Coronary artery (tissue), 2 donors: ENCODE measurements at regions not wholly inside any gene's neighbourhood (a gene's known extent, or its start where the extent isn't known, plus 50 kb on each side); places are given as distances from the start of the nearest gene placed in this dataset.

Source experiments
- DNase-seq: peaks from one replicate; pipeline ENCODE4 v3.0.0-alpha.2; 2017; ENCODE audit warnings: low spot score
- H3K27ac ChIP-seq, 2 donors: fragments of 200-600 bp; sonication (generic); one replicate each; pipeline ENCODE4 v1.5.1; 2016 to 2019
- H3K4me3 ChIP-seq: fragments of 200-600 bp; sonication (generic); 2 replicates; pipeline ENCODE4 v1.5.1; 2016; ENCODE audit warnings: mild to moderate bottlenecking, moderate library complexity
- TF ChIP-seq, protein P1 (sequence below): fragments of 200-600 bp; sonication (generic); IDR thresholded peaks from one replicate; pipeline ENCODE4 v1.5.1; 2019; ENCODE audit warnings: antibody characterized with exemption

DNA sequence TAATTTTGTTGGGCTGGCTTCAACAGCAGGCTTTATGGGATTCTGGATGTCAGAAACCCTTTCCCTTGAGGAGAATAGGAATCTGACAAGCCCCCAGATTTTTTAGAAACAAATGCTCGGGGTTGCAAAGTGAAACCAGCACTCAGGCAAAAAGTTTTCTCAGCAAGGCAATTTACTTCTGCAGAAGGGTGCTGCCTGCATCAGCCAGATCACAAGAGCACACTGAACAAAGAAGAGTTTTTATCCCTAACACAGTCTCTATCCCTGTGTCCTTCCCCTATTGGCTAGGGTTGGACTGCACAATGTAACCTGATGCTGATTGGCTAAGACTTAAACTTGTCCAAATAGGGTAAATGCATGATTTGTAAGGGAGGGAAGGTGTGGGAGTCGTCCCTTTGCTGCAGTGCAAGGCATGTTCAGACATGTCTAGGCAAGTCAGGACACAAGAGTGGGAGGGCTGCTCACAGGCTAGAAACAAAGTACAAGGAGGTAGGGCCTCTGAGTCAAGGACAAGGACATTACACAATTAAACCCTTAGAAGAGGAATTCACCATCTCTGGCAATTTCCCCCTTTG, 175.8 kb downstream of the CCNG2 start:
- H3K4me3 ChIP-seq = no peak overlapping the region
- TF ChIP-seq, protein P1, sequence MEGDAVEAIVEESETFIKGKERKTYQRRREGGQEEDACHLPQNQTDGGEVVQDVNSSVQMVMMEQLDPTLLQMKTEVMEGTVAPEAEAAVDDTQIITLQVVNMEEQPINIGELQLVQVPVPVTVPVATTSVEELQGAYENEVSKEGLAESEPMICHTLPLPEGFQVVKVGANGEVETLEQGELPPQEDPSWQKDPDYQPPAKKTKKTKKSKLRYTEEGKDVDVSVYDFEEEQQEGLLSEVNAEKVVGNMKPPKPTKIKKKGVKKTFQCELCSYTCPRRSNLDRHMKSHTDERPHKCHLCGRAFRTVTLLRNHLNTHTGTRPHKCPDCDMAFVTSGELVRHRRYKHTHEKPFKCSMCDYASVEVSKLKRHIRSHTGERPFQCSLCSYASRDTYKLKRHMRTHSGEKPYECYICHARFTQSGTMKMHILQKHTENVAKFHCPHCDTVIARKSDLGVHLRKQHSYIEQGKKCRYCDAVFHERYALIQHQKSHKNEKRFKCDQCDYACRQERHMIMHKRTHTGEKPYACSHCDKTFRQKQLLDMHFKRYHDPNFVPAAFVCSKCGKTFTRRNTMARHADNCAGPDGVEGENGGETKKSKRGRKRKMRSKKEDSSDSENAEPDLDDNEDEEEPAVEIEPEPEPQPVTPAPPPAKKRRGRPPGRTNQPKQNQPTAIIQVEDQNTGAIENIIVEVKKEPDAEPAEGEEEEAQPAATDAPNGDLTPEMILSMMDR = no peak
- H3K27ac ChIP-seq = no peak overlapping the region
- DNase-seq = no peak

DNA sequence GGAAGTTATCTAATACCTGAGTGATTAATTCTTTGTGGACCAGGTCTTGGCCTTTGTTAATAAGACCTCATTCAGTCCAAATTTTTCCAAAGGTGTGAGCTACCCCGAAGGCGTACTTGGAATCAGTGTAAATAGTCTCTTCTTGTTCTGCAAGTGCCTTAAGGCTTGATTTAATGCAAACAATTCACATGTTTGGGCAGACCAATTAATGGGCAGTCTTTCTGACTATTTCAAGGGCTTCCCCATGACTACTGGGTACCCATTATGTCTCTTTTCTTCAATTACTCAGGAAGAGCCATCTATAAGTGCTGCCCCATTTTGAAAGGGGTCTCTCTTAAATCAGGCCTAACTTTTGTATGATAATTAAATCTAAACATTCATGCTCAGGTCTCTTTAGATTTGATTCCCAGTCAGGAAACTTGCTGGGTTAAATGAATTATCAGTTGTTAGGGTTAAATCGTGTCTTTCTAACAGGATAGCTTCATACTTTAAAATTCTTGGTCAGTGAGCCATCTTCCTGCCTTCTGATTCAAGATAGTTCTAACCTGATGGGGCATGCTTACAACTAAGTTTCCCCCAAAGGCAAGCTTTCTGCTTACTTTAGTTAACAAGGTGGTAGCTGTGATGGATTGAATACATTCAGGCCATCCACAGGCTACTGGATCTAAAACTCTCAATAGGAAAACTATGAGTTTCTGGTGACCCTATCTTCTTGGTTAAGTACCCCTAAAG, 179.6 kb downstream of the CCNG2 start:
- no peak overlapping the region for H3K4me3 ChIP-seq
- TF ChIP-seq, protein P1 = no peak

DNA sequence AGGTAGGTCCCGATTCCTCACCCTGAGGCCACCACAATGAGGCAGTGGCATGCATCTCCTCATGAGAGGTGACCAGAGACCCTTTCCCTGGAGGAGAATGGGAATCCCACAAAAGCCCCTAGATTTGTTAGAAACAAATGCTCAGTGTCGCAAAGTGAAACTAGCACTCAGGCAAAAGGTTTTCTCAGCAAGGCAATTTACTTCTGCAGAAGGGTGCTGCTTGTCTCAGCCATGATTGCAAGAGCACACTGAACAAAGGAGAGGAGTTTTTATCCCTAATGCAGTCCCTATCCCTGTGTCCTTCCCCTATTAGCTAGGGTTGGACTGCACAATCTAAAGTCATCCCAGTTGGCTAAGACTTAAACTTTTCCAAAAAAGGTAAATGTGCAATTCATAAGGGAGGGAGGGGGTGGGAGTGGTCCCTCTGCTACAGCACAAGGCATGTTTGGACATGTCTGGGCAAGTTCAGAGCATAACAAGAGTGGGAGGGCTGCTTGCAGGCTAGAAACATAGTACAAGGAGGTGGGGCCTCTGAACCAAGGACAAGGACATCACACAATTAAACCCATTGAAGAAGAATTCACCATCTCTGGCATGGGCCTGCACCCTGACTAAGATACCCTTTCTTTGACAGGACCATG, 185.3 kb downstream of the CCNG2 start:
- Histone ChIP-seq H3K27ac (no peak overlapping the region), H3K4me3 (no peak overlapping the region)
- TF ChIP-seq, protein P1 = no peak
- no peak for DNase-seq

More for the DNA sequence above, 179.6 kb downstream of the CCNG2 start:
- no peak for DNase-seq
- H3K27ac ChIP-seq = no peak overlapping the region

DNA sequence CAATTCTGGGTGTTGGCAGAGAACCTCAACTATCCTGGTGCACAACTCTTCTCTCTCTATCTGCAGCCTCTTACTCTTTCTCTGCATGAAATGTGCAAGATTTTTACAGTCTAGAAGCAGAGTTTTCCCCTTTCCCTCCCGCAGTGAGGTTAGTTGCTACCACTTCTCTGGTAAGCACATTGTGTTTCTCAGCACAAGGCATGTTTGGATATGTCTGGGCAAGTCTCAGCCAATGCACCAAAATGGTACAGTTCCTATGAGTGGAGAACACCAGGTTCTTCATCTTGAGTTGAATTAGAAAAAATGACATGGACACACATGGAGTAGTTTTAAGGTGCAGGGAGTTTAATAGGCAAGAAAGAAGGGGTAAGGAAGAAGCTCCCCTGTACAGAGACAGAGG, 187.0 kb downstream of the CCNG2 start:
- TF ChIP-seq, protein P1 = no peak
- H3K27ac ChIP-seq = no peak overlapping the region
- no peak for DNase-seq
- H3K4me3 ChIP-seq = no peak overlapping the region

DNA sequence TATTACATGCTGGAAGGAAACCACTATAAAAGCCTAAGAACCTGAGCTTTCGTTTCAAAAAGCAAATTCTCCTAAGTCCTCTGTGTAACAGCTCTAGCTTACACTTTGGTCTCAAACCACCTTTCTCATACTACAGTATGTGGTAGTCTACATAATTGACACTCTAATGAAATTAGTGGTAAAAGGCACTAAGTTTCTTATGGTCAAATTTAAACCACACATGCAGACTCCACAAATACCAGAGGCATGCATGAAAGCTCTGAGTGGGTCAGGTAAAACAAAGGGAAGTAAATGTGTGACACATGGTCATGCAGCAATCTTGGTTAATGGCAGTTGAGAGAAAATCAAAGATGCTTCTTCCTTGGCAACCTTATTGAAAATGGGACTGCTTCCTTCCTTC, 187.8 kb downstream of the CCNG2 start:
- no peak for DNase-seq
- TF ChIP-seq, protein P1 = no peak
- Histone ChIP-seq H3K4me3 (no peak overlapping the region), H3K27ac (no peak overlapping the region)

DNA sequence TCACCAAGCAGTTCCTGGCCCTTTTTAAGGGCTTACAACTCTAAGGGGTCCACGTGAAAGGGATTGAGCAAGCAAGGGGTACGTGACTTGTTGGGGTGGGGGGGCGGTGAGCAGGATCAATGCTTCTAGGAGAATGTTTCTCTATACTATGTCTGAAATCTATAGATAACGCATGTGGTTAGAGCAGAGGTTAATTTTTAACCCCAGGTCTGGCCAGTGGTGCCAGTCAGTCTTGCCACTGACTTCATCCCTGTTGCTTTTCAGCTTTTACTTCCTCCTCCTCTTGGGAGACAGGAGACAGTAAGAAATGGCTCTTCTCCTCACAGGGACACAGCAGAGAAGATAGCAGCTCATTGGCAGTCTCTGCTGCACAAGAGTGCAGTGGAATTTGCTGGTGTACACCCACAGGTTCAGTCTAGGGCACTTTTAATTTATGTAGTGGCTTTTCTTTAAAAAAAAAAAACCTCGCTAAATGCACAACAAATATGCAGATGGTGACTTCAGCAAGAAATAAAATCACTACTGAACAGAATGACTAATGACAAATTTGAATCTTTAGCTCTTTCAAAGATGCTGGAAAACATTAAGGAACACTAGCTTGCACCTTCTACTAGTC, 190.5 kb downstream of the CCNG2 start:
- TF ChIP-seq, protein P1 = no peak
- DNase-seq = no peak
- H3K4me3 ChIP-seq = no peak overlapping the region
- no peak overlapping the region for H3K27ac ChIP-seq
